ENCODE measurements at regions not wholly inside any gene's neighbourhood (a gene's known extent, or its start where the extent isn't known, plus 50 kb on each side); places are given as distances from the start of the nearest gene placed in this dataset.

- no peak for TF ChIP-seq JUNB (IDR thresholded peaks at IDR 0.05)
- no peak for TF ChIP-seq EZH2 (IDR thresholded peaks at IDR 0.05; ENCODE audit: borderline replicate concordance, control insufficient read depth, low read depth, low read length)
- TF ChIP-seq SUZ12 (IDR thresholded peaks at IDR 0.05; ENCODE audit: unreplicated experiment) = no peak
- TF ChIP-seq BHLHE40 (IDR thresholded peaks at IDR 0.05; ENCODE audit: borderline replicate concordance in 1 of 2, low read depth in 2 of 2, low read length in 1 of 2) = no peak
- no peak for TF ChIP-seq ZNF217 (IDR thresholded peaks at IDR 0.05)
- no peak for TF ChIP-seq CTCF (IDR thresholded peaks at IDR 0.05 in 2 of 3, conservative IDR thresholded peaks at IDR 0.05 in 1 of 3; ENCODE audit: control insufficient read depth in 2 of 3, extremely low read depth in 1 of 3, insufficient read depth in 1 of 3, low read depth in 3 of 3, low read length in 3 of 3)
- no peak for TF ChIP-seq RBBP5 (conservative IDR thresholded peaks at IDR 0.05)
- TF ChIP-seq EP300 (IDR thresholded peaks at IDR 0.05; ENCODE audit: borderline replicate concordance in 1 of 2, control insufficient read depth in 1 of 2, low read depth in 2 of 2, low read length in 2 of 2) = no peak
- TF ChIP-seq POLR2A (IDR thresholded peaks at IDR 0.05; ENCODE audit: low read depth, low read length) = no peak
- TF ChIP-seq BCL3 (IDR thresholded peaks at IDR 0.05; ENCODE audit: borderline replicate concordance, insufficient read depth, low read depth, low read length, poor library complexity, severe bottlenecking) = no peak
- no peak for TF ChIP-seq MYC (IDR thresholded peaks at IDR 0.05; ENCODE audit: insufficient read depth, insufficient read length, insufficient replicate concordance, low read length, severe bottlenecking)
- TF ChIP-seq USF1 (IDR thresholded peaks at IDR 0.05; ENCODE audit: borderline replicate concordance, extremely low read length, insufficient read depth, low read depth, low read length) = no peak
- no peak for TF ChIP-seq YY1 (IDR thresholded peaks at IDR 0.05; ENCODE audit: low read depth, low read length)
Observed at GRCh38 chr2:223681125-223681524, 79.0 kb upstream of the SCG2 start.
